HG03159 (cell line): ENCODE measurements at regions not wholly inside any gene's neighbourhood (a gene's known extent, or its start where the extent isn't known, plus 50 kb on each side); places are given as distances from the start of the nearest gene placed in this dataset.
"Not testable (repeated sequence)": the region's sequence is repeated elsewhere in the genome, so short reads cannot be mapped to it uniquely, and the experiment has no call there.

Experiments
- ATAC-seq: cut with Tn5 transposase; IDR thresholded peaks from one replicate; pipeline ENCODE4 v1.9.1; 2021; ENCODE audit warnings: mild to moderate bottlenecking, moderate library complexity; ENCODE audit not compliant: unreplicated experiment

- no peak for ATAC-seq
These were observed 50.6 kb upstream of the NKD1 start for GRCh38 chr16:50497592-50497991.

- ATAC-seq: no peak
These were observed 51.2 kb upstream of the NKD1 start for GRCh38 chr16:50496990-50497389.

GRCh38 chr16:50495673-50496072 lies 52.5 kb upstream of the NKD1 start:
- no peak for ATAC-seq

- ATAC-seq: no peak
These were observed 53.4 kb upstream of the NKD1 start for GRCh38 chr16:50494501-50495491.

GRCh38 chr16:50491516-50491915 lies 56.7 kb upstream of the NKD1 start:
- ATAC-seq: no peak

GRCh38 chr16:50490828-50491227 lies 57.4 kb upstream of the NKD1 start:
- no peak for ATAC-seq

GRCh38 chr16:50489182-50489581 lies 59.0 kb upstream of the NKD1 start:
- no peak for ATAC-seq

GRCh38 chr16:50487528-50487927 lies 60.7 kb upstream of the NKD1 start:
- no peak for ATAC-seq

GRCh38 chr16:50486162-50486561 lies 62.0 kb upstream of the NKD1 start:
- ATAC-seq: not testable (repeated sequence)

GRCh38 chr16:50485232-50485631 lies 63.0 kb upstream of the NKD1 start:
- ATAC-seq: no peak

- no peak for ATAC-seq
These were observed 65.9 kb upstream of the NKD1 start for GRCh38 chr16:50482271-50482670.

GRCh38 chr16:50480206-50480605 lies 68.0 kb upstream of the NKD1 start:
- ATAC-seq: no peak

GRCh38 chr16:50479771-50480170 lies 68.4 kb upstream of the NKD1 start:
- no peak for ATAC-seq

GRCh38 chr16:50478773-50479149 lies 69.4 kb upstream of the NKD1 start:
- no peak for ATAC-seq

- ATAC-seq: no peak
These were observed 70.0 kb upstream of the NKD1 start for GRCh38 chr16:50478075-50478772.

GRCh38 chr16:50476486-50477255 lies 71.5 kb upstream of the NKD1 start:
- no peak for ATAC-seq

GRCh38 chr16:50475170-50475569 lies 73.0 kb upstream of the NKD1 start:
- ATAC-seq: no peak

GRCh38 chr16:50474138-50474537 lies 74.1 kb upstream of the NKD1 start:
- no peak for ATAC-seq

GRCh38 chr16:50473356-50473945 lies 74.7 kb upstream of the NKD1 start:
- peak; percentile 77 for ATAC-seq

GRCh38 chr16:50472472-50472871 lies 75.7 kb upstream of the NKD1 start:
- no peak for ATAC-seq

GRCh38 chr16:50470687-50471086 lies 77.5 kb upstream of the NKD1 start:
- no peak for ATAC-seq
